ENCODE measurements at regions not wholly inside any gene's neighbourhood (a gene's known extent, or its start where the extent isn't known, plus 50 kb on each side); places are given as distances from the start of the nearest gene placed in this dataset.

GRCh38 chr1:235021815-235022214 is 106.8 kb downstream of the TOMM20 start:
- no peak for TF ChIP-seq CTCF (IDR thresholded peaks at IDR 0.05; ENCODE audit: low read length, missing control alignments)
- no peak overlapping the region for H3K4me3 ChIP-seq (replicated peaks; ENCODE audit: low read depth, low read length)
- no peak for DNase-seq (ENCODE audit: low read depth)

- no peak for DNase-seq (ENCODE audit: low read depth)
- TF ChIP-seq CTCF (IDR thresholded peaks at IDR 0.05; ENCODE audit: low read length, missing control alignments) = no peak
Measured at GRCh38 chr1:235021321-235021720, 107.3 kb downstream of the TOMM20 start.

GRCh38 chr1:235019961-235020360 is 108.7 kb downstream of the TOMM20 start:
- H3K4me3 ChIP-seq (replicated peaks; ENCODE audit: low read depth, low read length) = no peak overlapping the region
- no peak for TF ChIP-seq CTCF (IDR thresholded peaks at IDR 0.05; ENCODE audit: low read length, missing control alignments)
- DNase-seq (ENCODE audit: low read depth) = no peak

More at GRCh38 chr1:235021321-235021720, 107.3 kb downstream of the TOMM20 start:
- no peak overlapping the region for H3K4me3 ChIP-seq (replicated peaks; ENCODE audit: low read depth, low read length)

- no peak overlapping the region for H3K4me3 ChIP-seq (replicated peaks; ENCODE audit: low read depth, low read length)
- TF ChIP-seq CTCF (IDR thresholded peaks at IDR 0.05; ENCODE audit: low read length, missing control alignments) = no peak
- no peak for DNase-seq (ENCODE audit: low read depth)
Measured at GRCh38 chr1:235019471-235019870, 109.2 kb downstream of the TOMM20 start.

GRCh38 chr1:235018720-235019444 is 109.8 kb downstream of the TOMM20 start:
- no peak for DNase-seq (ENCODE audit: low read depth)
- H3K4me3 ChIP-seq (replicated peaks; ENCODE audit: low read depth, low read length) = no peak overlapping the region
- no peak for TF ChIP-seq CTCF (IDR thresholded peaks at IDR 0.05; ENCODE audit: low read length, missing control alignments)

GRCh38 chr1:235018161-235018560 is 110.5 kb downstream of the TOMM20 start:
- no peak for TF ChIP-seq CTCF (IDR thresholded peaks at IDR 0.05; ENCODE audit: low read length, missing control alignments)
- H3K4me3 ChIP-seq (replicated peaks; ENCODE audit: low read depth, low read length) = no peak overlapping the region
- DNase-seq (ENCODE audit: low read depth) = peak; percentile 93

- peak; percentile 17 for DNase-seq (ENCODE audit: low read depth)
Measured at GRCh38 chr1:235017719-235018118, 110.9 kb downstream of the TOMM20 start.

More at GRCh38 chr1:235017719-235018118, 110.9 kb downstream of the TOMM20 start:
- no peak for TF ChIP-seq CTCF (IDR thresholded peaks at IDR 0.05; ENCODE audit: low read length, missing control alignments)
- H3K4me3 ChIP-seq (replicated peaks; ENCODE audit: low read depth, low read length) = no peak overlapping the region
